Stimulated activated CD4-positive, alpha-beta T cell treated with anti-CD3 and anti-CD28 coated beads, Interleukin-15, amount 100 ng/mL, for 24 hours (primary cell): ENCODE measurements at regions not wholly inside any gene's neighbourhood (a gene's known extent, or its start where the extent isn't known, plus 50 kb on each side); places are given as distances from the start of the nearest gene placed in this dataset.
"Not testable (repeated sequence)": the region's sequence is repeated elsewhere in the genome, so short reads cannot be mapped to it uniquely, and the experiment has no call there.

Experiments
- DNase-seq: peaks from one replicate; pipeline ENCODE4 v3.0.0-alpha.2; 2020

DNA sequence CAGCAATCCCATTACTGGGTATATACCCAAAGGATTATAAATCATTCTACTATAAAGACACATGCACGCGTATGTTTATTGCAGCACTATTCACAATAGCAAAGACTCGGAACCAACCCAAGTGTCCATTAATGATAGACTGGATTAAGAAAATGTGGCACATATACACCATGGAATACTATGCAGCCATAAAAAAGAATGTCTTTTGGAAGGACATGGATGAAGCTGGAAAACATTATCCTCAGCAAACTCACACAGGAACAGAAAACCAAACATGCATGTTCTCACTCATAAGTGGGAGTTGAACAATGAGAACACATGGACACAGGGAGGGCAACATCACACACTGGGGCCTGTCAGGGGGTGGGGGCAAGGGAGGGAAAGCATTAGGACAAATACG is 143.7 kb upstream of the IVNS1ABP start:
- DNase-seq: not testable (repeated sequence)

DNA sequence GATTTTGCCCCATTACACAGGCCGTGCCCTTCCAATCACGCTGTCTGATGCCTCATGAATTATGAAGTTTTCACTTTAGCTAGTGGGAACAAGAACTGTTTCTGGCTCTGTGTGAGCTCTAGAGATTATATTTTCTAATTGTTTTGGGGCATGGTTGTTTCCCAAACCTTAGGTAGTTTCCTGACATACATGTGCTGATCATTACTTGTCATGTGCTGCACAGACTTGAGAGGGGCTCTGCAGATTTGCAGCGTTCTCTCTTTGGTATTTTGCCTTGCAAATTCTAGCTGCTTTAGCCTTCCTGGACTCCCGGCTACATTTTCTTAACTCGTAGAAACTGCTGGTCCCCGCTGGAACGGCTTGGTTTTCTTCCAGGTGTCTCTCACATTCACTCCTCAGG is 142.1 kb upstream of the IVNS1ABP start:
- DNase-seq: no peak

DNA sequence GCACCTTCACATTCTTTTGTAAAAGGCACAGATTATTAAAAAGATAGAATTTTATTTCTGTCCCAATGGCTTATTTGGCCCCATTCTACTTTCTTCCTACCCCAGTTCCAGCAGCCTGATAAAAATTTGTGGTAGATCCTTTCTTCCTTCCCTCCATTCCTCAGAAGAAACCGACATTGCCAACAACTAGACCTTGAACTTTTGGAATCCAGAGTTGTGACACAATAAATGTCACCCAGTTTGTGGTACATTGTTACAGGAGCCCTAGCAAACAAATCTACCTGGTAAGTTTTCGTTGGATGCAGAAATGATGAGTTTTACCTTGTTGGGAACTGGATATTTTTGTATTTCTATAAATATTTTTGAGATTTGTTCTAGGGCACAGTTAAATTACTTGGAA is 141.6 kb upstream of the IVNS1ABP start:
- DNase-seq: no peak

DNA sequence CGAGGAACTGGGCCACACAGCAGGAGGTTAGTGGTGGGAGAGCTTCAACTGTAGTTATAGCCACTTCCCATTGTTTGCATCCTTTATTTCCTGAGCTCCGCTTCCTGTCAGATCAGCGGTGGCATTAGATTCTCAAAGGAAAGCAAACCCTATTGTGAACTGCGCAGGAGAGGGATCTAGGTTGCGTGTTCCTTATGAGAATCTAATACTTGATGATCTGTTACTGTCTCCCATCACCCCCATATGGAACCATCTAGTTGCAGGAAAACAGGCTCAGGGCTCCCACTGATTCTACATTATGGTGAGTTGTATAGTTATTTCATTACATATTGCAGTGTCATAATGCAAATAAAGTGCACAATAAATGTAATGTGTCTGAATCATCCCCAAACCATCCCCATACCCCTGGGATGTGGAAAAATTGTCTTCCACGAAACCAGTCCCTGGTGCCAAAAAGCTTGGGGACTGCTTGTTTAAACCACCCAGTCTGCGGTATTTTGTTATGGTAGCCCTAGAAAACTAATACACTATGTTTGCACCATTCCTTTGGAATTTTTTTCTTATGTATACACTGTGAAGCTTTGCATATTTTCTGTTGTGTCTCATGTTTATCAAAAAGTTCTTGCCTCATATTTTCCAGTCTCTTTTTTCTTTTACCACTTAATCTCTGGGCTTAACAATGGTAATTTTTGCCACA is 136.6 kb upstream of the IVNS1ABP start:
- DNase-seq: no peak

DNA sequence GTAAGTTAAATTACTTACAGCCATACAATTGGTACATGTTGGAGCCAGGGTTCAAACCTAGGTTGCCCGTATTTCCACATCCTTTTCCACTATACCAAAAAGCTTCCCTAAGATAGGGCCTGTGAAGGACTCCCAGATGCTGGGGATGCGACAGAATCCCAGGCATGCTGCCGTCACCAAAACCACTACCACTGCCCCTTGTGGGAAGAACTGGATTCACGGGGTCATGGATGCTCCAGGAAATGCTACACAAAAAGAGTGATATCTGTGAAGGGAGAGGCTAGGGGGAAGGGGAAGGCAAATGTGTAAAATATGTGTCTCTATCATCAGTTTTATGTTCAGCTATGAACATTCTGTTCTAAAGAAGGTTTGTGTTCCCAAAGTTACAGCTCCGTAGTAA is 133.9 kb upstream of the IVNS1ABP start:
- DNase-seq: no peak

DNA sequence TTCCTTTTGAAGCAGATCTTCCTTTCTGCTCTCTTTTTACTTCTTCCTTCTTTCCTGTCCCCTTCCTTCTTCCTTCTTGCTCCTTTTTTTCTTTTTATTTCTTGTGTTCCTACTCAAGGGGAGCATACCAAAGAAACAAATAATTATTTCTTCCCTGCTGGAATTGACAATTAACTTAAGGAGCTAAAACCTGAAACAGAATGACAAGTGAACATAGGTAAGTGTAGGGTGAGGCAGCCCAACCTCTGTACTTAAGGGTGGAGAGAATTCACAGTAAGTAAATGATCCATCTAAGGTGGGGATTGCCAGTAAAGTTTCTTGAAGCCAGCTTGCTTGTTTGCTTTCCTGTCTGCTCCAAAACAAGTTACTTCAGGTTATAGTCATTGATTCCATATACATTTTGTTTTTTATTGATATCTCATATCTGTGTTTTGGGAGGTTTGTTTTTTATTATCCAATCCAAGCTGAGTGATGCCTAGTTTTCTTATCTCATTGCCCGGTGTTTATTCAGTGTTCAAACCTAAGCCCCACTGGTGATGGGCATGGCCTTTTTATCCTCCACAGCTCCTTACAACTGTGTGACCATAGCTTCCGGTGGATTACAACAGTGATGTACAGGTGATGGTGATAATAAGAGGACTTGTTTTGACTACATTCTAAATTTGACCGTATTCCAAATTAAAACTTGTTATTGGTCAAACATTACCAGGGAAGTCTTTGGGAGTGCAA is 133.2 kb upstream of the IVNS1ABP start:
- no peak for DNase-seq

DNA sequence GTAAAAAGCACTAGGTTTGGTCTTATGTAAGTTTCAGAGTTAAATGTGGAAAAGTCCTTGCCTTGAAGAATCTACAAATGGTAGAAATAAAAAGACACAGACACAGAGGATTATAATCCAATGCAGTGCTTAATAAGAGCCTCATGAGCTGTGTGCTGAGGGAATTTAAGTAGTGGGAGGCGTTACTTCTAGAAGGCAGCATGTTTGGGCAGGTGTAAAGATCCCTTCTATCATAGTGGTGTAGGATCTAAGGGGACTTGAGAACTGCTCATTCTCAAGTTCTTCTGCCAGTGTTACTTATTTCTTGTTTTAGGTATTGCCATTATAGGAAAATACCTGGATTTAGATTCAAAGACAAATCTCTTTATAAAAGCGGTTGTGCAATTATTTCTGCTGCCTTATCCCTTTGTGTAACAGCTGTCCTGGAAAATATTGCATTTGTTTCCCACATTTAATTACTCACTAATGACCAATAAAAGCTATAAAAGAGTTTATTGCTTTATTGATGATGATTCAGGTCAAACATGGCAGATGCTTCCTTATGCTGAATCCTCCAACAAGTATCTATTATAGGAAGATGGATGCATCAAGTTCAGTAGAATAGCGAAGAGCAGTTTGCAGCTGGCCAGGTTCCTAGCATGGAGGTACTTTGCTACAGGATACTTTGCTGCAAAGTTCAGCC is 132.5 kb upstream of the IVNS1ABP start:
- no peak for DNase-seq

DNA sequence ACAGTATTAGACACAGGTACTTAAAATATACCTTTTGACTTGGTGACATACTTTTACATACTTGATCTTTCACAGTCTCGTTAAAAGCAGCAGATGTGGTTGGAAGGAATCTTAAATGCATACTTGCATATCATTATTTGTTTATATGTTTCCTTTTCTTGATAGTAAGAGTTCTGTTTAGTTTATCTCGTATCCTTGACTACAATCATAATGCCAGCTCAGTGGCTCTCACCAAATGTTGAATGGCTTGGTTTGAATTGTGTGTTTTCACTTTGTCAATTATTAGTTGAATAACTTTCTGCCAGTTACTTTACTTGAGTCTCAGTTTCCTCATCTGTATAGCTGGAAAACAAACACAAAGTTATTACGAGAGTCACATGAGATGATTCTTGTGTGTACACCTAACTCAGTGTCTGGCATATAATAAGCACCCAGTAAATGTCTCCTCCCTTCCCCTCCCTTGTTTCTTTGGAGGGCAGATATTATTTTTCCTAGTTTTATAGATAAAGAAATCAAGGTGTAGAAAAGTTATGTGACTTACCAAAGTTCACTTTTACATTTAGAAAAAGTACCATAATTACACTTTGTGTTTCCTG is 131.6 kb upstream of the IVNS1ABP start:
- no peak for DNase-seq

DNA sequence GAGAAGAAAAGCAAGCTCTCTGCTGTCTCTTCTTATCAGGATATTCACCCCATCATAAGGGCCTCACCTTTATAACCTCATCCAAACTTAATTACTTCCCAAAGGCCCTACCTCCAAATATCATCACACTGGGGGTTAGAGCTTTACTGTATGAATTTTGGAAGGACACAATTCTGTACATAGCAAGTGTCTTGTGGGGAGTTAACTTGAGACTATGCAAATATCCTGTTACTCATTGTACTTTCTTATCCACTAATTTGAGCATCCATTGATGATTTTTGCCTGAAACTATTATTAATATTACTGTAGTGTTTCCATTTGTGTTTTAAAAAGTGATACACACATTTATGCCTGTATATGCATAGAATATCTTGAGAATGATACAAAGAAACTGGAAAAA is 129.1 kb upstream of the IVNS1ABP start:
- DNase-seq: no peak

DNA sequence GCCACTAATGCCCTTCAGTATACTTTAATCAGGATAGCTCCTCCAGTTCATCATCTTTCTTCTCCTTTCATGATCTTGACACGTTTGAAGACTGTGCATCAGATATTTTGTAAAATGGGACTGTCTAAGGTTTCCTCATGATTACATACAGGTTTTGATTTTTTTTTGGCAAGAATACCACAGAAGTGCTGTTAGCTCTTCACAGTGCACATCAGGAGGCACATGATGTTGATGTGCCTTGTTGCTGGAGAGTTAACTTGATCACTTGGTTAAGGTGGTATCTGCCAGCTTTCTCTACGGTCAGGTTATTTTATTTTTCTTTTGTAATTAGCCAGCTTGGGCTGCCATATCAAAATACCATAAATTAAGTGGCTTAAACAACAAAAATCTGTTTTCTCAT is 128.6 kb upstream of the IVNS1ABP start:
- no peak for DNase-seq

DNA sequence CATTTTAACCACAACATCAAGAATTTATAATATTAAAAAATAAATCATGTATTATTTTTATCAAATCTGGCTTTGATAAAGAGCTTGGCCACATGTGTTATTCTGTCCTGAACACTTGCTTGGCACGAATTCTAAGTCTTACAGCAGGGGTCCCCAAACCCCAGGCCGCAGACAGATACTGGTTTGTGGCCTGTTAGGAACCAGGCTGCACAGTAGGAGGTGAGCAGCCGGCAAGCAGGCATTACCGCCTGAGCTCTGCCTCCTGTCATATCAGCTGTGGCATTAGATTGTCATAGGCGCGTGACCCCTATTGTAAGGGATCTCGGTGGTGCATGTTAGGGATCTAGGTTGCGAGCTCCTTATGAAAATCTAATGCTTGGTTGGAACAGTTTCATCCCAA is 127.6 kb upstream of the IVNS1ABP start:
- no peak for DNase-seq

DNA sequence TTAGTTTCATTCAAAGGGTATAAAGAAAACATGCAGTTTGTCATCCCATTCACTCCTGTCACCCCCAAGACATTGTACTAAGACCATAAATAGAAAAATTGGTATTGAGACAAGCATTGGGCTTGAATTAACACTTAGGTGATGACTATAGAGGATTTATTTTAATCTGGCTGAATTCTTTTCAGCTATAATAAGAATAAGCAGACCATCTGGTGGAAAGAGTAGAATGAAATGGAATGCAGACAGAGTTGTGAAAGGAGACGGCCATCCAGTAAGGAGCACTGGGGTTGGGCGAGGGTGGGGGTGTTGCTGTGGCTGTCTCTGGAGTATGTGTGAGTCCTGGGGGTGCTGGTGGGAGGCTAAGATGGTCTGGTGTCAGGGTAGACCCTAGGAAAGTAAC is 125.0 kb upstream of the IVNS1ABP start:
- DNase-seq: no peak

DNA sequence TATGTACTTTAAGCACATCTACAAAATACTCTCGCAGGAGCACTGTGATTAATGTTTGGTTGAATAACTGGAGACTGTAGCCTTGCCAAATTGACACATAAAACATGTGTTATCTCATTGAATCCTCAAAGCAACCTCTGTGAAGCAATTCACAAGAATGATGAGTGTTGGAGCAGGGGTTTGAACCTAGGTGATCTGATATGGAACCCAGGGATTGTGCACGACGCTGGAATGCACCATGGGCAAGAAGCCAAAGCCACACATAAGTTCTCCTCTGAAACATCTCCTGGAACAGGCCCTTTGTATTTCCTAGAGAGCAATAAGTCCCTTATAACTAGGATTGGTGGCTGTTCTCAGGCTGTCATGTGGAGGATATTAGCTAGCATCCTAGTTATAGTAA is 124.6 kb upstream of the IVNS1ABP start:
- no peak for DNase-seq

DNA sequence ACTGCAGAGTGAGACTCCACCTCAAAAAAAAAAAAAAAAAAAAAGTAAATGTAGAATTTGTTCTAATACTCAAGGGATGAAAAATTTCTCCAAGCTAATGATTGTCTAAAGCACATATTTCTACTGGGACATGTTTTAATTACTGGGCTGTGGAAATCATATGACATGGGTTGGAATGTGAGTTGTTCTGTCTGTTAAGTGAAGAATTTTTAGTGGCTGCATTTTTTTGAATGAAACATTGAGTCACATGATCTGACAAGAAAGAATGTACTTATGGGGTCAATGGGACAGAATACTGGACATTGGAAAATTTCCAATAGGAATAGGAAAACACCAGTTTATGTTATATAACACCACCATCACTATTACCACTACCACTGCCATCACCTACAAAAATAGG is 123.8 kb upstream of the IVNS1ABP start:
- no peak for DNase-seq

DNA sequence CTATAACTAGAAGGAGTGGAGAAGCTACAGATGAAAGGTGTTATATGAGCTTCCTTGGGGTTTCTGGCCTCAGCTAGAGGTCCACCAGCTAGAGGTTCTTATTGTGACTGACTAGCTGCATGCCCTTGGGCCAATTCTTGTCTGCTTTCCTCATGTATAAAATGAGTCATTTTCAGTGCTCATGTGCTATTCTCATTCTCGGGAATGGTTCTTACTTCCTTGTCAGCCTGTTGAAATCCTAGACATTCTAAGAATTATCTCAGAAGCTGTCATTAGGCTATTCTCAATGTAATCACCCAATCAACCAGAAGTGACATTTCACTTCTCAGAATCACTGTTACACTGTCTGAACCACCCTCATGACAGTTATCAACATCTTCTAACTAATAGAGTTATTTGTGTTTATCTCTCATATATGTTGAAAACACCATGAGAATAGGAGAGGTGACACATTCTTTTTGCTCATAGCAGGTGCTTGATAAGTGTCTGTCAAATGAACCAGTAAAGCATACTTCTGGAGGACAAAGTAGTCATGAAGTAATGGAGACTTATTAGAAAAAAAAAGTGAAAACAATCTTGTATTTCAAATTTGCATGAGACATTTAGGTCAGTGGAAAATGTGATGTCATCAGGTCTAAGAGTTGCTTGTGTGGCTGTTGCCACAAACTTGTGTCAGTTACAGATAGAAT is 122.8 kb upstream of the IVNS1ABP start:
- DNase-seq: peak; percentile 38

DNA sequence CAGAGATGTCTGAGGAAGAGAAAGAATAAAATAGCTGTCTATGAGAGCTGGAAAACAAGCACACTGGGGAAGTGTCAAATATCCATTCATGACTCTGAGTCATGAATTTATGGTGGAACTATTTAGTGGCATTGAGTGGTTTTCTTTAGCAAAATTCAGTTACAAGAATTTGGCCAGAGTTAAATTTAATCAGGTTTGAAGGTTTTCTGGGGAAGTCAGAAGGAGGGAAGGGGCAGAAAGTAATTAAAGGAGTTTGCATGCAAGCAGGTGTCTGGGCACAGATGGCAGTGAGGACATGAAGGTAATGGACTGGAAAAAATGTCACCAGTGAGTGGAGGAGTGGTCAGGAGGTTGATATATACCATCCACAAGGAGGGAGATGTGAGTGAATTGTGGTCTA is 121.9 kb upstream of the IVNS1ABP start:
- DNase-seq: no peak

DNA sequence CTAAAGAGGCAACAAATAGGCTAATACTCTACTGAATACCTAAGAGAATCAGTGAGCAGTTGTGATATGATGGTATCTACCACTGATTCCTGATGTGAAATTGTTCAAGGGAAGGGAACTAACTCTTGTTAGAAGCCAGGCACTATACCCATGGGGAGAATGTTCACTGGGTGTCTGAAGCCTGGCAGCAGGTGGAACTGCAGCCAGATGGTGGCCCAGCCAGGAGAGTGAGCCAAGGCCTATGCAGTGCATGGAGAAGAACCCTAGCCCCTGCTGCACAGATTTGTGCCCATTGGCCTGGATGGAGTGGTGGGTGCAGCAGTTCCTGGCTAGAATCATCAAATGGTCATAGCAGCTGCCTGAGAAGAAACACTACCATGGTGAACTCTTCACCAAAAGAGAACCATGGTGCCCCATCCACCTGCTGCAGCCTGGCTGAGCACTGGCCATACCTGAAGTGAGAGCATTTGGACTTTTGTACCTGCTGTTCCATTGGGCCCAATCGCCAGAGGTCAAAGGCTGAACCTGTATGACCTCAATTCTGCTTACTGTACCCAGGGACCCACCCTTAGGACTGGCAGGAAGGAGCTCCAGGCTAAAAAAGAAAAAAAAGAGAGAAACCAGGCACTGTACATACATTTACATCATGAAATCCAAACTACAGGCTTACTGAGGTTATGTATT is 118.8 kb upstream of the IVNS1ABP start:
- no peak for DNase-seq

DNA sequence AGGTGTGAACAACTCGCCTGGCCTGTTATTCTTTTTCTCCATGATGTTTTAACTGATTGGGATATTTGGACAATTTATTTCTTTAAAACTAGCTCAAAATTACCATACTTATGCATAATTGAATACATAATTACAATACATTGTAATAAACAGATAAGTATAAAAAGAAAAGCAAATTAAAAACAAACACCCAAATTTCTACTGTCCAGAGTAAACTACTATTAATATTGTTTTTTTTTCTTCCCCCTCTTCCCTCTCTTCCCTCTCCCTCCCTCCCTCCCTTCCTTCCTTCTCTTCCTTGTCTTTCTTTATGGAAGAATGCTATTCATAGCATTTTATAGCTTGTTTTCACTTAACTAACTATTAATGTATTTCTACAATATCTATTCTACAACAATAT is 117.7 kb upstream of the IVNS1ABP start:
- no peak for DNase-seq

DNA sequence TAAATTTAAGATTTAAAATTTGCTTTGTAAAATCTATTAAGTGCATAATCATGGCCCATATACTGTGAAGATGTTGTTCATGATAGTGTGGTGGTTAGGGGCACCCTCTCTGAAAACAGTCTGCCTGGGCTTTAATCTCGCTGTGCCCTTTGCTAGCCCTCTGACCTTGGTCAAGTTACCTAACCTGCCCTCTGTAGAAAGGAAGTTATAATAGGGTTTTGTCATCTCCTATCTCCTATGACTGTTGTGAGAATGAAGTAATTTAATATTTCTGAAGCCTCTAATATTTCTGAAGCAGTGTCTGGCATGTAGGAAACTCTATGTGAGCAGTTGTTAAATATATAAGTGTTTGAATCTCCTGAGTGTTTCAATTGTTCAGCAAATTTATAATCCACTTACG is 116.6 kb upstream of the IVNS1ABP start:
- DNase-seq: no peak

DNA sequence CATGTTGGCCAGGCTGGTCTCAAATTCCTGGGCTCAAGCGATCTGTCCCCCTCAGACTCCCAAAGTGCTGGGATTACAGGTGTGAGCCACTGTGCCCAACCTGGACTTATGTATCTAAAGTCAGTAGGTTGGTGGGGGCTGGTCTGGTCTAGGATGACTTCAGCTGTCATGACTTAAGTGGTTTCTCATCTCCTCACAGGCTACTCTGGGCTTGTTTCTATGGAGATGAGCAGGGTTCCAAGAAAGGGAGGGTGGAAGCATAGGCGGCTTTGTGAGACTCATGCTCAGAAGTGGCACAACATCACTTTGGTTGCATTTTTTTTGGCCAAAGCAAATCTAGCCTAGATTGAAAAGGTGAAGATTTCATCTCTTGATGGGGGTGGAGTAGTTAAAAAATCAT is 115.9 kb upstream of the IVNS1ABP start:
- no peak for DNase-seq

DNA sequence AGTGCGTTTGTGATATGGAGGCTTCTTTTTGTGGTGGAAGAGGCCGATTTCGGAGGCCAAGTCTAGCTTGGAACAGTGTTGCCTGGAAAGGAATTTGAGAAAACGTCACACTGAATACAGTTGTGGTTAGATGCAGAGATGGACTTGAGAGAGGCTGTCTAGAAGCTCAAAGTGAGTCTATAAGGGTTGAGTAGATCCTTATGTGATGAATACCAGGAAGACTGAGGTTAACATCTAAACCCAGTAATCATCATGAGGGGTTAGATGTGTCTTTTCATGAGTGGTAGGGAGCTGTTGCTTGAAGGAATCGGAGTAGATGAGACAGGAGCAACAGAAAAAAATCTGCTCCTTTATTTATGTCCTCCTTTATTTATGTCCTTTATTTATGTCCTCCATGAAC is 114.6 kb upstream of the IVNS1ABP start:
- DNase-seq: no peak

DNA sequence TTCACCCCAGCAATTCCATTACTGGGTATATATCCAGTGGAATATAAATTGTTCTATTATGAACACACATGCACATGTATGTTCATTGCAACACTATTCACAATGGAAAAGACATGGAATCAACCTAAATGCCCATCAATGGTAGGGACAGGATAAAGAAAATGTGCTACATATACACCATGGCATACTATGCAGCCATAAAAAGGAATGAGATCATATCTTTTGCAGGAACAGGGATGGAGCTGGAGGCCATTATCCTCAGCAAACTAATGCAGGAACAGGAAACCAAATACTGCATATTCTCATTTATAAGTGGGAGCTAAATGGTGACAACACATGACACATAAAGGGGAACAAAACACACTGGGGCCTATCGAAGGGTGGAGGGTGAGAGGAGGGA is 112.6 kb upstream of the IVNS1ABP start:
- not testable (repeated sequence) for DNase-seq

DNA sequence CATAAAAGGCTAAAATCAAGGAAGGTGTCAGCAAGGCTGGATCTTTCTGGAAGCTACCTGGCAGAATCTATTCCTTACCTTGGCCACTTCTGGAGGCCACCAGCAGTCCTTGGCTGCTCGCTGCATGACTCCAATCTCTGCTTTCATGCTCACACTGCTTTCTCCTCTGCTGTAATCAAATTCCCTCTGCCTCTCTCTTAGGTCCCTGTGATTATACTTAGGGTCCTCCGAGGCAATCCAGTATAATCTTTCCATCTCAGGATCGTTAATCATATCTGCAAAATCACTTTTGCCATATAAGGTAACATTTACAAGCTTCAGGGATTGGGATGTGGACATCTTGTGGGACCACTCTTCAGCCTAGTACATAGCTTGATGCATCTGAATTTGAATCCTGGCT is 110.7 kb upstream of the IVNS1ABP start:
- DNase-seq: no peak
